ENCODE measurements at regions not wholly inside any gene's neighbourhood (a gene's known extent, or its start where the extent isn't known, plus 50 kb on each side); places are given as distances from the start of the nearest gene placed in this dataset.

DNA sequence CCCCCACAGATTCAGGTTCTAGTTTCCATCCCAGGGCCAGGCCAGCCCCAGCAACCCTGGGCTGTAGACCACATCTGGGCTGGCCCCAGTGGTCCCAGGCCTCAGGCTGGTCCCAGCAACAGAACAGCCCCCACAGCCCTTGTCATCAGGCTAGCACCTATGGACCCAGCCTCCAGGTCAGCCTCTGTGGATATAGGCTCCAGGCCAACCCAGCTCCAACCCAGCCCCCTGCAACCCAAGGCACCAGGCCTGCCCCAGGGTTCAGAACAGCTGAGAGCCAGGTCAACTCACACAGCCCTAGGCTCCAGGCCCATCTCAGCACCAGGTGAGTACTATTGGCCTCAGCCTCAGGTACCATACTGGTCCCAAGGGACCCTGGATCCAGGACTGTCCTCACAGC, 155.3 kb downstream of the PWWP3B start:
- TF ChIP-seq EP300 (conservative IDR thresholded peaks at IDR 0.05; ENCODE audit: poor library complexity, severe bottlenecking) (no peak), RAD21 (conservative IDR thresholded peaks at IDR 0.05) (no peak)
- TF ChIP-seq, protein P1, sequence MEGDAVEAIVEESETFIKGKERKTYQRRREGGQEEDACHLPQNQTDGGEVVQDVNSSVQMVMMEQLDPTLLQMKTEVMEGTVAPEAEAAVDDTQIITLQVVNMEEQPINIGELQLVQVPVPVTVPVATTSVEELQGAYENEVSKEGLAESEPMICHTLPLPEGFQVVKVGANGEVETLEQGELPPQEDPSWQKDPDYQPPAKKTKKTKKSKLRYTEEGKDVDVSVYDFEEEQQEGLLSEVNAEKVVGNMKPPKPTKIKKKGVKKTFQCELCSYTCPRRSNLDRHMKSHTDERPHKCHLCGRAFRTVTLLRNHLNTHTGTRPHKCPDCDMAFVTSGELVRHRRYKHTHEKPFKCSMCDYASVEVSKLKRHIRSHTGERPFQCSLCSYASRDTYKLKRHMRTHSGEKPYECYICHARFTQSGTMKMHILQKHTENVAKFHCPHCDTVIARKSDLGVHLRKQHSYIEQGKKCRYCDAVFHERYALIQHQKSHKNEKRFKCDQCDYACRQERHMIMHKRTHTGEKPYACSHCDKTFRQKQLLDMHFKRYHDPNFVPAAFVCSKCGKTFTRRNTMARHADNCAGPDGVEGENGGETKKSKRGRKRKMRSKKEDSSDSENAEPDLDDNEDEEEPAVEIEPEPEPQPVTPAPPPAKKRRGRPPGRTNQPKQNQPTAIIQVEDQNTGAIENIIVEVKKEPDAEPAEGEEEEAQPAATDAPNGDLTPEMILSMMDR (IDR thresholded peaks at IDR 0.05; ENCODE audit: poor library complexity, severe bottlenecking): no peak

Data from neural cell (in vitro differentiated cells).